Lung (tissue), 11 donors: ENCODE measurements at regions not wholly inside any gene's neighbourhood (a gene's known extent, or its start where the extent isn't known, plus 50 kb on each side); places are given as distances from the start of the nearest gene placed in this dataset.

Source experiments
- ATAC-seq: fragments of 200-7000 bp; cut with Tn5 transposase; one replicate; pipeline ENCODE4 v1.9.1; 2020; ENCODE audit warnings: moderate number of reproducible peaks; ENCODE audit not compliant: insufficient read depth, low FRiP score
- DNase-seq, 3 donors: peaks; one replicate each; pipeline ENCODE4 v3.0.0-alpha.2; 2013 to 2017
- H3K27ac ChIP-seq, 2 donors: one replicate each; pipeline ENCODE4 v1.5.1; 2013; ENCODE audit warnings: mild to moderate bottlenecking in 2 of 2, moderate library complexity in 2 of 2, control low read depth in 1 of 2, inconsistent platforms in 1 of 2, low read depth in 1 of 2, low read length in 1 of 2
- H3K27me3 ChIP-seq, 3 donors: one replicate each; pipeline ENCODE4 v1.5.1; 2013; ENCODE audit warnings: low read length in 2 of 3; ENCODE audit not compliant: control insufficient read depth in 3 of 3, insufficient read depth in 3 of 3
- H3K36me3 ChIP-seq, 4 donors: one replicate each; pipeline ENCODE4 v1.5.1; 2013; ENCODE audit warnings: low read length in 4 of 4, mild to moderate bottlenecking in 1 of 4, moderate library complexity in 1 of 4; ENCODE audit not compliant: control insufficient read depth in 4 of 4, insufficient read depth in 4 of 4
- H3K4me1 ChIP-seq, 5 donors: one replicate each; pipeline ENCODE4 v1.5.1; 2013; ENCODE audit warnings: low read length in 5 of 5, mild to moderate bottlenecking in 2 of 5, moderate library complexity in 1 of 5; ENCODE audit not compliant: control insufficient read depth in 5 of 5, insufficient read depth in 5 of 5
- H3K4me3 ChIP-seq: one replicate; pipeline ENCODE4 v1.5.1; 2013; ENCODE audit warnings: mild to moderate bottlenecking, control low read depth, moderate library complexity
- H3K9ac ChIP-seq, 2 donors: one replicate each; pipeline ENCODE4 v1.5.1; 2013; ENCODE audit warnings: low read length in 2 of 2, control low read depth in 1 of 2; ENCODE audit not compliant: insufficient read depth in 1 of 2
- H3K9me3 ChIP-seq, 4 donors: one replicate each; pipeline ENCODE4 v1.5.1; 2013; ENCODE audit warnings: low read length in 3 of 4, mild to moderate bottlenecking in 1 of 4, moderate library complexity in 1 of 4; ENCODE audit not compliant: control insufficient read depth in 4 of 4, insufficient read depth in 3 of 4
- CTCF ChIP-seq: IDR thresholded peaks from 2 replicates; pipeline ENCODE4 v1.5.1; 2012; ENCODE audit warnings: mild to moderate bottlenecking; ENCODE audit errors: control extremely low read depth, extremely low read depth
- WGBS, 2 donors: extraction: QIAGEN DNeasy Blood & Tissue Kit; methylation state at CpG; one replicate each; pipeline ENCODE4 v1.1.7; 2013; 5-methylcytosine and 5-hydroxymethylcytosine counted together
- donor health status: control.
- donor health status: control.
- donor health status: Bipolar disorder and iron deficiency.
- donor health status: healthy.
- donor health status: DM: yes; HTN: yes; CAD: no.

GRCh38 chr6:167568407-167569024, 243.6 kb downstream of the TTLL2 start:
- 88 to 92% methylated on average over 18 of the region's 18 CpGs for whole genome bisulfite sequencing, 2 donors

DNA sequence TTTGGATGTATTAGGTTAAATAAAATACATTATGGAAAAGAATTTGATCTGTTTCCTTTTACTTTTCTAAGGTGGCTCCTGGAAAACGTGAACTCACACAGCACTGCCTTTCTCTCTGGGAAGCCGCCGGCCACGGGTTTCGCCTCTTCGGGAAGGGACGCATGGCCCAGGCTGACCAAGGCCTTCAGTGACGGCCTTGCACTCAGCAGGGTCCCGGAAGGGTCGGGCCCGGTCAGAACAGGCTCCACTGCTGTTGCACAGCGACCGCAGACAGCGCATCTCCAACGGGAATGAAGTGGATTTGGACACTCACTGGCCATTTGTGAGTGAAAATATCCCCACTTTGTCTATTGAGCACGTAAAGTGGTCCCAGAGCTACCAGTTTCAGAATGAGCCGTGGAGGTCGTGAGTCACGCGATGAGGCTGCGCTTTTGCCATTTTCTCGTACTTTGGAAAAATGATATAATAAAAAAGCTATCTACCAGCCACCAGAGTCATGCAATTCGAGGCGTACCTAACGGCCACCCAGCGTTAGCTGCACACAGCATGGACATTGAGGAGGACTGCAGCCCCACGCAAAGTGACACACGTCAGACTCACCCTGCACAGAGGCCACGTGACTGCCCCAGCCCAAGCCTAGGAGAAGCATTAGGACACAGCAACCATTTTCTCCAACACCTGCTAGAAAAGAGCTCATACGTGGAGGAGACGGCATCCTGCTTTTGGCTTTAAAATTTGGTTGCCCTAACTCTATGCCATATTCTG, 244.3 kb downstream of the TTLL2 start:
- H3K9me3 ChIP-seq, result no peaks in the 10 kb centered on the region
- no peak for ATAC-seq
- H3K36me3 ChIP-seq, result no peaks in the 10 kb centered on the region
- H3K4me1 ChIP-seq, result peaks cover 0 to 42% (median 17%) of the 10 kb centered on the region in 5 donors
- no peak overlapping the region for H3K9ac ChIP-seq
- H3K27me3 ChIP-seq, result no peaks in the 10 kb centered on the region
- H3K4me3 ChIP-seq, result no peak overlapping the region
- 90% methylated on average over 31 of the region's 31 CpGs for WGBS, 2 donors
- TF ChIP-seq CTCF, result no peak
- H3K27ac ChIP-seq, result no peak overlapping the region
- DNase-seq, result no peak

More at GRCh38 chr6:167568407-167569024, 243.6 kb downstream of the TTLL2 start:
- ATAC-seq (no peak), DNase-seq (no peak)
- H3K27me3 ChIP-seq, result no peaks in the 10 kb centered on the region
- H3K9ac ChIP-seq, result no peak overlapping the region
- no peaks in the 10 kb centered on the region for H3K9me3 ChIP-seq
- H3K4me3 ChIP-seq, result no peak overlapping the region
- H3K27ac ChIP-seq, result no peak overlapping the region
- H3K36me3 ChIP-seq, result no peaks in the 10 kb centered on the region
- TF ChIP-seq CTCF, result no peak
- peaks cover 0 to 37% (median 16%) of the 10 kb centered on the region in 5 donors for H3K4me1 ChIP-seq

GRCh38 chr6:167569879-167570278, 245.0 kb downstream of the TTLL2 start:
- H3K27me3 ChIP-seq, result no peaks in the 10 kb centered on the region
- no peak for TF ChIP-seq CTCF
- no peak overlapping the region for H3K4me3 ChIP-seq
- DNase-seq, result no peak
- H3K36me3 ChIP-seq, result no peaks in the 10 kb centered on the region
- H3K4me1 ChIP-seq, result peaks cover 0 to 42% (median 17%) of the 10 kb centered on the region in 5 donors
- no peak overlapping the region for H3K27ac ChIP-seq
- no peak overlapping the region for H3K9ac ChIP-seq
- H3K9me3 ChIP-seq, result no peaks in the 10 kb centered on the region
- no peak for ATAC-seq
- 88 to 93% methylated on average over 14 of the region's 14 CpGs for WGBS, 2 donors
